GM12878 (cell line): ENCODE measurements at regions not wholly inside any gene's neighbourhood (a gene's known extent, or its start where the extent isn't known, plus 50 kb on each side); places are given as distances from the start of the nearest gene placed in this dataset.

Source experiments
- ATAC-seq: fragments of 200-7000 bp; cut with Tn5 transposase; 3 replicates; pipeline ENCODE4 v1.9.1; 2020; ENCODE audit warnings: mild to moderate bottlenecking, moderate library complexity
- BruUV-seq: library from RNA; stranded (reverse); fragments of 400-500 nt; replicated peaks from 2 replicates; lab custom pipeline; 2021; lab: Mats Ljungman, UMichigan
- CTCF ChIA-PET: fragments of 300-600 bp; sonication (Branson Sonifier 250); formaldehyde crosslinking; extraction: SDS; loops from one replicate; lab custom pipeline; 2021; ENCODE audit warnings: inconsistent platforms; lab: Yijun Ruan, JAX
- POLR2A ChIA-PET: fragments of 350-600 bp; formaldehyde crosslinking; extraction: SDS; loops from one replicate; lab custom pipeline; 2021; ENCODE audit warnings: inconsistent platforms; lab: Charles Lee
- RAD21 ChIA-PET: fragments of 300-600 bp; sonication (Branson Sonifier 250); formaldehyde crosslinking; loops from one replicate; lab custom pipeline; 2023; ENCODE audit warnings: antibody characterized with exemption; ENCODE audit not compliant: unreplicated experiment; lab: Charles Lee
- SMC1A ChIA-PET: fragments of 300-600 bp; sonication (Branson Sonifier 250); formaldehyde crosslinking; loops from one replicate; lab custom pipeline; 2023; ENCODE audit not compliant: unreplicated experiment, uncharacterized antibody; lab: Charles Lee
- DNase-seq: peaks from one replicate; pipeline ENCODE4 v3.0.0-alpha.2; 2011; ENCODE audit warnings: low read depth, low spot score
- FAIRE-seq: peaks from 3 replicates; lab custom pipeline; 2011; peaks lifted over from hg19 to GRCh38; lab: Jason Lieb, UNC
- H2AFZ ChIP-seq: 2 replicates; pipeline ENCODE4 v1.6.0; 2011; ENCODE audit warnings: low read depth, low read length, control low read depth; ENCODE audit not compliant: control insufficient read depth
- H3K27ac ChIP-seq: 2 replicates; pipeline ENCODE4 v1.5.1; 2011; ENCODE audit warnings: control low read depth; ENCODE audit not compliant: control insufficient read depth, insufficient read depth
- H3K27me3 ChIP-seq, 2 experiments: replicated peaks in 1 of 2; 2 replicates each; pipeline versions ENCODE4 v1.6.0 to v1.6.1; 2011; ENCODE audit warnings: low read length in 1 of 2; ENCODE audit not compliant: control insufficient read depth in 2 of 2, insufficient read depth in 2 of 2
- H3K36me3 ChIP-seq, 2 experiments: 2 replicates each; pipeline ENCODE4 v1.5.1; 2011; ENCODE audit warnings: low read length in 1 of 2; ENCODE audit not compliant: control insufficient read depth in 2 of 2, insufficient read depth in 2 of 2
- H3K4me1 ChIP-seq: 2 replicates; pipeline ENCODE4 v1.6.1; 2011; ENCODE audit warnings: mild to moderate bottlenecking, low read length, moderate library complexity, mixed read lengths; ENCODE audit not compliant: control insufficient read depth, insufficient read depth
- H3K4me2 ChIP-seq: 2 replicates; pipeline ENCODE4 v1.6.0; 2011; ENCODE audit warnings: control low read depth; ENCODE audit not compliant: control insufficient read depth, insufficient read depth
- H3K4me3 ChIP-seq: fragments of 200-600 bp; sonication (generic); 2 replicates; pipeline ENCODE4 v1.5.1; 2016
- H3K79me2 ChIP-seq: 2 replicates; pipeline ENCODE4 v1.6.0; 2011; ENCODE audit warnings: low read length; ENCODE audit not compliant: control insufficient read depth, insufficient read depth
- H3K9ac ChIP-seq: 2 replicates; pipeline ENCODE4 v1.8.0; 2011; ENCODE audit warnings: low read length, control low read depth, mixed read lengths; ENCODE audit not compliant: control insufficient read depth, insufficient read depth
- H3K9me3 ChIP-seq: replicated peaks from 3 replicates; pipeline ENCODE4 v1.5.1; 2011; ENCODE audit warnings: mild to moderate bottlenecking, low read length; ENCODE audit not compliant: control insufficient read depth, insufficient read depth
- H4K20me1 ChIP-seq: 2 replicates; pipeline ENCODE4 v1.6.0; 2011; ENCODE audit not compliant: control insufficient read depth, insufficient read depth
- IRF4 ChIP-seq: IDR thresholded peaks from 2 replicates; pipeline ENCODE4 v1.6.1; 2011; ENCODE audit warnings: low read depth, low read length
- NFYA ChIP-seq: IDR thresholded peaks from 2 replicates; pipeline ENCODE4 v1.6.1; 2011; ENCODE audit warnings: low read depth, mild to moderate bottlenecking, low read length, improper control_type of control experiment, borderline replicate concordance
- RUNX3 ChIP-seq: IDR thresholded peaks from 2 replicates; pipeline ENCODE4 v1.6.1; 2012; ENCODE audit warnings: low read length, inconsistent platforms
- ZNF274 ChIP-seq: IDR thresholded peaks from one replicate; pipeline ENCODE4 v1.8.0; 2011; ENCODE audit not compliant: insufficient read length, insufficient read depth
- WGBS: methylation state at CpG from one replicate; pipeline ENCODE4 v1.1.6; 2016; ENCODE audit warnings: low lambda C conversion rate; ENCODE audit not compliant: insufficient replicate concordance, insufficient coverage; ENCODE audit errors: missing lambda C conversion rate; 5-methylcytosine and 5-hydroxymethylcytosine counted together
- in situ Hi-C: fragments of 300-500 bp; cut with MboI; formaldehyde crosslinking; loops from 9 replicates; pipeline ENCODE4 v1.14.3; 2018; ENCODE audit warnings: mixed read lengths
- intact Hi-C: fragments of 100-400 bp; cut with micrococcal nuclease; formaldehyde crosslinking; loops from one replicate; pipeline ENCODE4 v1.14.2; 2022; ENCODE audit not compliant: unreplicated experiment
- TF ChIP-seq, protein P1 (sequence below): fragments of 450-650 bp; formaldehyde crosslinking; IDR thresholded peaks from 2 replicates; pipeline ENCODE4 v1.5.0; 2022; ENCODE audit warnings: mild to moderate bottlenecking, missing genetic modification characterization

DNA sequence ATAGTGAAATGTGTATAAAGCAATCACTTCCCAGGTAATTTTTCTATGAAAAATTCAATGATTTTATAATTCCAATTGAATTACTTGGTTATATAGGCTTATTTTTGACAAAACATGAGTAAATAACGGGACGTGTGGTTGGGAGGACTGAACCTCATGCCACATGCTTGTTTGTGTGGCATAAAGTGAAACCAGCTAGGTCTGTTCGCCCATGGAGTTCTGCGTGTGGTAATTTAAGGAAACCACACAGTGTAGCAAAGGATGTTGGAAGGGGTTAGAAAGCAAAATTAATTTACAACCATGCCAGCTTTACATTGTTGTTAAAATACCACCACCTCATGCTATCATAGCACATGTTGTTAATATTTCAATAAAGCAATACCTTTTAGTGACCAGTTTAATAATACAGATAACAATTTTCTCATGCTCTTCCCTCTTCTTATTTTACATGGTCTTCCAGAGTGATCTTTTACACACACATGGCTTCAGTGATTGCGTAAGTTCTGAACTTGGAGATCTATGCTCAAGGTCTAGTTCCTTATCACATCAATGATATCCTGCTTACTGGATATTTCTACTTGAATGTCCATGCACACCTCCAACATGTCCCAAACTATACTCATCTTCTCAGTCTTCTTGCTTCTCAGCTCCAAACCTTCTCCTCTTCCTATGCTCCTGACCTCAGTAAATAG, 156.4 kb upstream of the ITGA4 start:
- SMC1A ChIA-PET = interaction anchor here (1.0 to 15.8 kb wide), 8 partner anchors 10 to 414 kb away, joined by 3 to 313 read pairs (median 8); partner anchors contain the start of gene ITGA4
- POLR2A ChIA-PET = no interaction called here

More for the DNA sequence above, 156.4 kb upstream of the ITGA4 start:
- DNase-seq (no peak), FAIRE-seq (no peak), ATAC-seq (no peak)
- Histone ChIP-seq H3K4me2 (no peak overlapping the region), H3K9ac (no peak overlapping the region), H3K27me3 (no peaks in the 10 kb centered on the region), H3K4me1 (peaks cover 20% of the 10 kb centered on the region), H2AFZ (no peak overlapping the region), H3K79me2 (no peaks in the 10 kb centered on the region), H3K4me3 (no peak overlapping the region), H3K27ac (no peak overlapping the region), H3K9me3 (no peaks in the 10 kb centered on the region; the same call in none of the 3 replicates), H3K36me3 (no peaks in the 10 kb centered on the region), H4K20me1 (no peaks in the 10 kb centered on the region)
- in situ Hi-C loops = no loop called here
- WGBS = 99% methylated on average over 5 of the region's 5 CpGs
- no TSS peak for BruUV-seq
- intact Hi-C loops = no loop called here
- no peak for TF ChIP-seq NFYA
- TF ChIP-seq RUNX3 = peak; percentile 45
- no peak for TF ChIP-seq IRF4
- TF ChIP-seq ZNF274 = no peak
- TF ChIP-seq, protein P1, sequence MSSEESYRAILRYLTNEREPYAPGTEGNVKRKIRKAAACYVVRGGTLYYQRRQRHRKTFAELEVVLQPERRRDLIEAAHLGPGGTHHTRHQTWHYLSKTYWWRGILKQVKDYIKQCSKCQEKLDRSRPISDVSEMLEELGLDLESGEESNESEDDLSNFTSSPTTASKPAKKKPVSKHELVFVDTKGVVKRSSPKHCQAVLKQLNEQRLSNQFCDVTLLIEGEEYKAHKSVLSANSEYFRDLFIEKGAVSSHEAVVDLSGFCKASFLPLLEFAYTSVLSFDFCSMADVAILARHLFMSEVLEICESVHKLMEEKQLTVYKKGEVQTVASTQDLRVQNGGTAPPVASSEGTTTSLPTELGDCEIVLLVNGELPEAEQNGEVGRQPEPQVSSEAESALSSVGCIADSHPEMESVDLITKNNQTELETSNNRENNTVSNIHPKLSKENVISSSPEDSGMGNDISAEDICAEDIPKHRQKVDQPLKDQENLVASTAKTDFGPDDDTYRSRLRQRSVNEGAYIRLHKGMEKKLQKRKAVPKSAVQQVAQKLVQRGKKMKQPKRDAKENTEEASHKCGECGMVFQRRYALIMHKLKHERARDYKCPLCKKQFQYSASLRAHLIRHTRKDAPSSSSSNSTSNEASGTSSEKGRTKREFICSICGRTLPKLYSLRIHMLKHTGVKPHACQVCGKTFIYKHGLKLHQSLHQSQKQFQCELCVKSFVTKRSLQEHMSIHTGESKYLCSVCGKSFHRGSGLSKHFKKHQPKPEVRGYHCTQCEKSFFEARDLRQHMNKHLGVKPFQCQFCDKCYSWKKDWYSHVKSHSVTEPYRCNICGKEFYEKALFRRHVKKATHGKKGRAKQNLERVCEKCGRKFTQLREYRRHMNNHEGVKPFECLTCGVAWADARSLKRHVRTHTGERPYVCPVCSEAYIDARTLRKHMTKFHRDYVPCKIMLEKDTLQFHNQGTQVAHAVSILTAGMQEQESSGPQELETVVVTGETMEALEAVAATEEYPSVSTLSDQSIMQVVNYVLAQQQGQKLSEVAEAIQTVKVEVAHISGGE (CRISPR knock-in tag) = no peak
- ChIA-PET RAD21 (interaction anchor here (1.3 to 16.8 kb wide), 4 partner anchors 12 to 272 kb away, joined by 3 to 340 read pairs (median 28); partner anchors contain the start of gene ITGA4), CTCF (interaction anchor here (5.0 to 14.1 kb wide), 3 partner anchors 157 to 195 kb away, joined by 55 to 235 read pairs (median 106); partner anchors contain the start of gene ITGA4)
